ENCODE measurements at regions not wholly inside any gene's neighbourhood (a gene's known extent, or its start where the extent isn't known, plus 50 kb on each side); places are given as distances from the start of the nearest gene placed in this dataset.

GRCh38 chr10:62996516-62996915 lies 136.6 kb upstream of the NRBF2 start:
- Histone ChIP-seq H3K36me3 (no peaks in the 10 kb centered on the region), H3K4me3 (no peak overlapping the region), H3K27me3 (no peaks in the 10 kb centered on the region), H3K27ac (no peak overlapping the region), H3K4me1 (no peaks in the 10 kb centered on the region), H3K9me3 (no peaks in the 10 kb centered on the region)
- TF ChIP-seq POLR2A (IDR thresholded peaks at IDR 0.05) = no peak
- no peak for TF ChIP-seq CTCF (IDR thresholded peaks at IDR 0.05)
- intact Hi-C loops (cut with DNase I; ENCODE audit: low total_unique reads) = no loop called here
- no peak for DNase-seq

GRCh38 chr10:62993121-62993520 lies 140.0 kb upstream of the NRBF2 start:
- intact Hi-C loops (cut with DNase I; ENCODE audit: low total_unique reads) = no loop called here
- Histone ChIP-seq H3K27ac (no peak overlapping the region), H3K9me3 (no peaks in the 10 kb centered on the region), H3K4me1 (no peaks in the 10 kb centered on the region), H3K4me3 (no peak overlapping the region), H3K27me3 (no peaks in the 10 kb centered on the region), H3K36me3 (no peaks in the 10 kb centered on the region)
- no peak for DNase-seq
- TF ChIP-seq POLR2A (IDR thresholded peaks at IDR 0.05) (no peak), CTCF (IDR thresholded peaks at IDR 0.05) (no peak)

GRCh38 chr10:62992145-62992721 lies 140.9 kb upstream of the NRBF2 start:
- Histone ChIP-seq H3K4me3 (no peak overlapping the region), H3K27ac (no peak overlapping the region), H3K4me1 (no peaks in the 10 kb centered on the region), H3K27me3 (no peaks in the 10 kb centered on the region), H3K36me3 (no peaks in the 10 kb centered on the region), H3K9me3 (no peaks in the 10 kb centered on the region)
- intact Hi-C loops (cut with DNase I; ENCODE audit: low total_unique reads) = no loop called here
- no peak for DNase-seq
- TF ChIP-seq POLR2A (IDR thresholded peaks at IDR 0.05) (no peak), CTCF (IDR thresholded peaks at IDR 0.05) (no peak)

- H3K4me3 ChIP-seq = no peak overlapping the region
- no peaks in the 10 kb centered on the region for H3K9me3 ChIP-seq
- no peaks in the 10 kb centered on the region for H3K27me3 ChIP-seq
- H3K36me3 ChIP-seq = no peaks in the 10 kb centered on the region
- H3K27ac ChIP-seq = no peak overlapping the region
- no peak for DNase-seq
- no peak for TF ChIP-seq POLR2A (IDR thresholded peaks at IDR 0.05)
- TF ChIP-seq CTCF (IDR thresholded peaks at IDR 0.05) = no peak
- no peaks in the 10 kb centered on the region for H3K4me1 ChIP-seq
- intact Hi-C loops (cut with DNase I; ENCODE audit: low total_unique reads) = no loop called here
These were observed 143.0 kb upstream of the NRBF2 start for GRCh38 chr10:62990126-62990525.

GRCh38 chr10:62985807-62986600 lies 147.1 kb upstream of the NRBF2 start:
- no peaks in the 10 kb centered on the region for H3K27me3 ChIP-seq
- TF ChIP-seq POLR2A (IDR thresholded peaks at IDR 0.05) = no peak
- no peak for TF ChIP-seq CTCF (IDR thresholded peaks at IDR 0.05)
- no peak for DNase-seq
- H3K4me1 ChIP-seq = no peaks in the 10 kb centered on the region
- H3K9me3 ChIP-seq = no peaks in the 10 kb centered on the region
- intact Hi-C loops (cut with DNase I; ENCODE audit: low total_unique reads) = no loop called here
- H3K36me3 ChIP-seq = no peaks in the 10 kb centered on the region
- H3K4me3 ChIP-seq = no peak overlapping the region
- H3K27ac ChIP-seq = no peak overlapping the region
